Lower leg skin (tissue), 3 donors: ENCODE measurements at regions not wholly inside any gene's neighbourhood (a gene's known extent, or its start where the extent isn't known, plus 50 kb on each side); places are given as distances from the start of the nearest gene placed in this dataset.

Experiments
- CTCF ChIP-seq, 3 donors: fragments of 450-650 bp; IDR thresholded peaks; one replicate each; pipeline ENCODE4 v1.5.1; 2016; ENCODE audit warnings: antibody characterized with exemption in 3 of 3, mild to moderate bottlenecking in 3 of 3, moderate library complexity in 2 of 3
- POLR2A ChIP-seq, 2 donors: fragments of 450-650 bp; IDR thresholded peaks; one replicate each; pipeline ENCODE4 v1.6.1; 2016 to 2017; ENCODE audit warnings: antibody characterized with exemption in 2 of 2, mild to moderate bottlenecking in 1 of 2, moderate library complexity in 1 of 2

GRCh38 chr3:10560060-10560861, 54.9 kb upstream of the ATP2B2 start:
- TF ChIP-seq CTCF (IDR thresholded peaks at IDR 0.05), result no peak
- no peak for TF ChIP-seq POLR2A (IDR thresholded peaks at IDR 0.05)
